GM23248 (cell line): ENCODE measurements at regions not wholly inside any gene's neighbourhood (a gene's known extent, or its start where the extent isn't known, plus 50 kb on each side); places are given as distances from the start of the nearest gene placed in this dataset.

Experiments
- EZH2 ChIP-seq: fragments of 200-600 bp; sonication (generic); IDR thresholded peaks from 2 replicates; pipeline ENCODE4 v1.6.1; 2018; ENCODE audit warnings: antibody characterized with exemption, mild to moderate bottlenecking; ENCODE audit not compliant: insufficient read depth, poor library complexity, severe bottlenecking
- EZH2phosphoT487 ChIP-seq: fragments of 200-600 bp; sonication (generic); IDR thresholded peaks from 2 replicates; pipeline ENCODE4 v1.6.1; 2018; ENCODE audit warnings: antibody characterized with exemption, moderate library complexity, mild to moderate bottlenecking, low read depth; ENCODE audit not compliant: insufficient read depth

GRCh38 chr7:85405016-85405902, 218.4 kb upstream of the SEMA3D start:
- TF ChIP-seq EZH2 (no peak), EZH2phosphoT487 (no peak)
